ENCODE measurements at regions not wholly inside any gene's neighbourhood (a gene's known extent, or its start where the extent isn't known, plus 50 kb on each side); places are given as distances from the start of the nearest gene placed in this dataset.

DNA sequence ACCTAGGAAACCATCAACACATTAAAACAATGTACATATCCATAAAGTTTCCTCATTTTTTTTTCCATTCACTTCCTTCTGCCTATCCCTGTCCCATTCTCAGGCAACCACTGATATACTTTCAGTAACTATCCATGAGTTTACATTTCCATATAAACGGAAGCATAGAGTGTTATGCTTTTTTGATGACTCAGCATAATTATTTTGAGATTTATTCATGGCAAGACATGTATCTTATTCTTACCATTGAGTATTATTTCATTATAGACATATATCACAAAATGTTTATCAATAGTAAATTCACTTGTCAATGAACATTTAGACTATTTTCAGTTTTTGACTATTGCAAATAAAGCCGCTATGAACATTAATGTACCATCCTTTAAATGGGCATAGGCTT lies 1786.8 kb upstream of the ACO1 start:
- no peak for TF ChIP-seq SMAD1 (CRISPR knock-in tag; IDR thresholded peaks at IDR 0.05; ENCODE audit: borderline replicate concordance, low read depth)
- no peak for TF ChIP-seq ZMYM2 (CRISPR knock-in tag; IDR thresholded peaks at IDR 0.05)
- TF ChIP-seq ZNF354B (CRISPR knock-in tag; IDR thresholded peaks at IDR 0.05) = no peak
- TF ChIP-seq ZFP36 (IDR thresholded peaks at IDR 0.05; ENCODE audit: borderline replicate concordance, low read depth, low read length, partially characterized antibody) = no peak
- TF ChIP-seq ZNF777 (CRISPR knock-in tag; IDR thresholded peaks at IDR 0.05) = no peak
- TF ChIP-seq TAF1 (CRISPR knock-in tag; IDR thresholded peaks at IDR 0.05) = no peak
- TF ChIP-seq NCOR1 (IDR thresholded peaks at IDR 0.05; ENCODE audit: borderline replicate concordance, low read length) = no peak
- no peak for TF ChIP-seq MEIS2 (CRISPR knock-in tag; IDR thresholded peaks at IDR 0.05)
- TF ChIP-seq HDAC6 (IDR thresholded peaks at IDR 0.05; ENCODE audit: low read depth, low read length) = no peak
- no peak for TF ChIP-seq CTCF (CRISPR knock-in tag; IDR thresholded peaks at IDR 0.05)
- TF ChIP-seq, protein P1, sequence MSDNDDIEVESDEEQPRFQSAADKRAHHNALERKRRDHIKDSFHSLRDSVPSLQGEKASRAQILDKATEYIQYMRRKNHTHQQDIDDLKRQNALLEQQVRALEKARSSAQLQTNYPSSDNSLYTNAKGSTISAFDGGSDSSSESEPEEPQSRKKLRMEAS (IDR thresholded peaks at IDR 0.05) = no peak
